ENCODE measurements at regions not wholly inside any gene's neighbourhood (a gene's known extent, or its start where the extent isn't known, plus 50 kb on each side); places are given as distances from the start of the nearest gene placed in this dataset.
A peak's percentile ranks its signal among the peaks of the same experiment; 100 is the strongest.
"Not testable (repeated sequence)": the region's sequence is repeated elsewhere in the genome, so short reads cannot be mapped to it uniquely, and the experiment has no call there.

DNA sequence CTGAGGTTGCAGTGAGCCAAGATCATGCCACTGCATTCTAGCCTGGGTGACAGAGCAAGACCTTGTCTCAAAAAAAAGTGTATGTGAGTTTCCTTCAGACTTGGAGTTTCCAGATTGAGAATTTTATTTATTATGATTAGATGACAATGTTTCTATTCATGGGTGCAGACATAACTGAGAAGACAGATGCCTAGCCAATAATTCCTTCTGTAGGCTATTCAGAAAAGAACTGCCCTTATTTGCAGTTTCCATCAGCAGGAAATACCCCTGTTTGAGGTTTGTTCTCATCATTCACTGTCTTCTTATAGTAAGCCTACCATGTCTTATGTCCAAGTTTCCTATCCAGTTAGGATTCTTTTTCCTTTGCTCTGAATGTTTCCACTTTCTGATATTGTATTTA, 269.0 kb downstream of the KTN1 start:
- TF ChIP-seq CTCF (conservative IDR thresholded peaks at IDR 0.05; ENCODE audit: control insufficient read depth, insufficient read depth, low read depth, low read length), result no peak
- H3K4me3 ChIP-seq (ENCODE audit: control insufficient read depth, low read depth, low read length), result no peak overlapping the region
- no peak for DNase-seq (ENCODE audit: low read depth)

DNA sequence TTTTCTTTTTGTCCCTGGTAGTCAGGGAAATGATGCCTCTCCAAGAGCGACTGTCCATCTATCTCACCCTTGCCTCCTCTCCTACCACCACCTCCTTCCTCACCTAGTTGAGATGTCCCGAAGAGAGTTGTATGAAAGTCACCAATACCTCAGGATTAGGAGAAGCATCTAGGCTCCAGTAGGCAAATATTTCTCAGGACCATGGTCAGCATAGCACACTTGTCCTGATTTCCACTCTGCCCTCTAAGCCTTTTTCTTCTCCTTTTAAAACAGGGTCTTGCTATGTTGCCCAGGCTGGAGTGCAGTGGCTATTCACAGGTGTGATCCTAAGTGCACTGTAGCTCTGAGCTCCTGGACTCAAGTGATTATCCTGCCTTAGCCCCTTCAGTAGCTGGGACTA, 268.4 kb upstream of the PELI2 start:
- TF ChIP-seq CTCF (conservative IDR thresholded peaks at IDR 0.05; ENCODE audit: control insufficient read depth, insufficient read depth, low read depth, low read length), result no peak
- no peak for DNase-seq (ENCODE audit: low read depth)
- no peak overlapping the region for H3K4me3 ChIP-seq (ENCODE audit: control insufficient read depth, low read depth, low read length)

- no peak overlapping the region for H3K4me3 ChIP-seq (ENCODE audit: control insufficient read depth, low read depth, low read length)
- DNase-seq (ENCODE audit: low read depth), result peak; percentile 58
- TF ChIP-seq CTCF (conservative IDR thresholded peaks at IDR 0.05; ENCODE audit: control insufficient read depth, insufficient read depth, low read depth, low read length), result no peak
Measured at GRCh38 chr14:55850825-55851241, 267.4 kb upstream of the PELI2 start.

- no peak for DNase-seq (ENCODE audit: low read depth)
- no peak overlapping the region for H3K4me3 ChIP-seq (ENCODE audit: control insufficient read depth, low read depth, low read length)
- TF ChIP-seq CTCF (conservative IDR thresholded peaks at IDR 0.05; ENCODE audit: control insufficient read depth, insufficient read depth, low read depth, low read length), result no peak
Measured at GRCh38 chr14:55851301-55851700, 266.9 kb upstream of the PELI2 start.

- TF ChIP-seq CTCF (conservative IDR thresholded peaks at IDR 0.05; ENCODE audit: control insufficient read depth, insufficient read depth, low read depth, low read length), result no peak
- no peak overlapping the region for H3K4me3 ChIP-seq (ENCODE audit: control insufficient read depth, low read depth, low read length)
- DNase-seq (ENCODE audit: low read depth), result no peak
Measured at GRCh38 chr14:55851961-55852360, 266.2 kb upstream of the PELI2 start.

- DNase-seq (ENCODE audit: low read depth), result no peak
- no peak for TF ChIP-seq CTCF (conservative IDR thresholded peaks at IDR 0.05; ENCODE audit: control insufficient read depth, insufficient read depth, low read depth, low read length)
- no peak overlapping the region for H3K4me3 ChIP-seq (ENCODE audit: control insufficient read depth, low read depth, low read length)
Measured at GRCh38 chr14:55855751-55856150, 262.5 kb upstream of the PELI2 start.

DNA sequence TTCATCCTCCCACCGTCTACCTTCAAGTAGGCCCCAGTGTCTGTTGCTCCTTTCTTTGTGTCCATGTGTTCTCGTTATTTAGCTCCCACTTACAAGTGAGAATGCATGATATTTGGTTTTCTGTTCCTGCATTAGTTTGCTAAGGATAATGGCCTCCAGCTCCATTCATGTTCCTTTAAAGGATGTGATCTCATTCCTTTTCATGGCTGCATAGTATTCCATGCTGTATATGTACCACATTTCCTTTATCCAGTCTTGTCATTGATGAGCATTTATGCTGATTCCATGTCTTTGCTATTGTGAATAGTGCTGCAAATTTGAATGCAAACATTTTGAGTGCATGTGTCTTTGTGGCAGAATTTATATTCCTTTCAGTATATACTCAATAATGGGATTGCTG, 259.6 kb upstream of the PELI2 start:
- no peak for TF ChIP-seq CTCF (conservative IDR thresholded peaks at IDR 0.05; ENCODE audit: control insufficient read depth, insufficient read depth, low read depth, low read length)
- H3K4me3 ChIP-seq (ENCODE audit: control insufficient read depth, low read depth, low read length), result no peak overlapping the region
- no peak for DNase-seq (ENCODE audit: low read depth)

GRCh38 chr14:55861561-55861960, 256.6 kb upstream of the PELI2 start:
- DNase-seq (ENCODE audit: low read depth); H3K4me3 ChIP-seq (ENCODE audit: control insufficient read depth, low read depth, low read length): not testable (repeated sequence)

Data from fibroblast of mammary gland (primary cell).